HG02610 (cell line): ENCODE measurements at regions not wholly inside any gene's neighbourhood (a gene's known extent, or its start where the extent isn't known, plus 50 kb on each side); places are given as distances from the start of the nearest gene placed in this dataset.
"Not testable (repeated sequence)": the region's sequence is repeated elsewhere in the genome, so short reads cannot be mapped to it uniquely, and the experiment has no call there.

Experiments used
- ATAC-seq: cut with Tn5 transposase; IDR thresholded peaks from one replicate; pipeline ENCODE4 v1.9.1; 2021; ENCODE audit warnings: mild to moderate bottlenecking, moderate library complexity; ENCODE audit not compliant: unreplicated experiment

DNA sequence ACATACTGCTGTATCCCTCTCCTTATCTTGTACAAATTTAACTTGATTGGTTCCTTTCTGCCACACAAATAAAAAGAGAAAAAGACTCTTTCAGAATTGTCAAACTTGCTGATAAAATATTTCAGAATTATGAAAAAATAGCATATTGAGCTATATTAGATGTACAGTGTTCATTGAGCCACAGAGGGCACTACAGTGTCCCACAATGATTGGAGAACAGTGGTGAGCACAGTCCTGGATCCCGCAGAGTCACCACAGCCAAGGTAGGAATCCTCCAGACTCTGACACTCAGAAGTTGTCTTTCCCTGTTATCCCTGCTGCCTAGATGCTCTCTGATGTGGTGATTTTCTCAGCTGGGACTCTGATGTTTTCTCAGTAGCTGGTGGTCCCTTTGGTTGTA is 1281.3 kb upstream of the ZEB2 start:
- ATAC-seq: no peak

DNA sequence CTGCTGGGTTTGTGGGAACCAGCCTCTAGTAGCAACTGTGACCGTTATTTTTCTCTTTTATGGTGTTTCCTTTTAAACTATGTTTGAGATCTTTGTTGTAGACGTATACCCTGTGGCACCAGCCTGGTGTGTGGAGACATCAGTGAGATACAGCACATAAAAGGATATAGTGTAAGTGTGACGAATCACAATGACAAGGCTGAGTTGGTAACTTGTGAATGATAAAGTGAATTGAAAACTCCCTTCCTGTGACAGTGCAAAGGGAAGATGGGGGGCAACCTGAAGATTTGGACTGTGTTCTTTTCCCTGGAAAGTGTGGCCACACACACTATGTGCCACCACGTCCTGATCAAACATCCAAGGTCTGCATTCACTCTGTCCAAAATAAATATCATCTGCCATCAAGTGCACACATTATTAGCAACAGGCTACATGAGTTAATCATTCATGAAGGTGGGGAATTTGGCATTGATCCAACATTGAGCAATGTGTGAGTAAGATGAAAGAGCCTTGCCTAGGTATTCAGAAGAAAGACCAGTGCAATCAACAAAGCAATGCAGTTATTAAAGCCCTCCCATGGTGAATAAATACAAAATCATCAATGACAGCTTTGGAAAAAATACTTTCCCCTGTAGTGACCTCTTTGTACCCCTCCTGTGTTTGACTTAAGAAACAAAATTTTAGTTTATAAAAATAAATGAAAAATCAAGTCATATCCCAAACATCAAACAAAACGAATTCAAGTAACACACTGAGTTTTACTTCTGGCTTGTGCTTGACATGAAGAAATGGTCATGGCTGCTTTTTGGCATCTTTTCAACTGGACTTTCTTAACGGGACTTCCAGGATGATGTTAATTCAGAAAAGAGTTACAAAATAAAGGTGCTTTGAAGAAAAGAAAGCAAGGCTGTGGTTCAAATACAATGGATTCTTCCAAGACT is 1280.5 kb upstream of the ZEB2 start:
- no peak for ATAC-seq

- ATAC-seq: no peak
Observed at GRCh38 chr2:145799595-145800108, 1279.7 kb upstream of the ZEB2 start.

- ATAC-seq: no peak
Observed at GRCh38 chr2:145798419-145798818, 1278.5 kb upstream of the ZEB2 start.

DNA sequence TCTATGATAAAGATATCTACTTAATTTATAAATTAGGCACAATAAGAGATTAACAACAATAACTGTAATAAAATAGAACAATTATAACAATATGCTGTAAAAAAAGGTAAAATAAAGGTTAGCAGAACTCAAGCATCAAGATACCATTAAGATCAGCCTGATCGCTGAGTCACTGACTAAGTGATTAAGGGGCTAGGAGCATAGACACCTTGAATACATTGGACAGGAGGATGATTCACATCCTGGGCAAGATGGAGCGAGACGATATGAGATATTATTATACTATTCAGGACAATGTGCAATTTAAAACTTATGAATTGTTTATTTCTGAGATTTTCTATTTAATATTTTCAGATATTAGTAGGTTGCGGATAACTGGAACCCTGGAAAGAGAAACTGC is 1277.8 kb upstream of the ZEB2 start:
- ATAC-seq: no peak

DNA sequence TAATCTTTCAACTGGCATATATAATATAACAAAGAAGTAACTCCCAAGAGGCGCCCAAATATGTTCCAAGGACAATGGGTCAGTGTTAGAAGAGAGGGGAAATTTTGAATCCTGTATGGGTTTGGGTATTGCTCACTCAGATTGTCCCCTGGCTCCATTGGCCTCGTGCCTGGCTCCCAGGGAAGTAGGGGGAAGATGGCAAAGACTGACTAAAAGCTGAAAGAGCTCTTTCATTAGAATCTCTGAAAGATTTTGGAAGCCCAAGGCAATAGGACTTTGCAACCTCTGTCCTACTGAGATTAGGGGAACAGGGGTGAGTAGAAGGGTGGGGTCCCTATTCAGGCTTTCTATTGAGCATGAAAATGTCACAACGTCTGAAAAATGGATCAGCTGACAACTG is 1272.8 kb upstream of the ZEB2 start:
- ATAC-seq: no peak

- ATAC-seq: no peak
Observed at GRCh38 chr2:145789636-145790035, 1269.7 kb upstream of the ZEB2 start.

DNA sequence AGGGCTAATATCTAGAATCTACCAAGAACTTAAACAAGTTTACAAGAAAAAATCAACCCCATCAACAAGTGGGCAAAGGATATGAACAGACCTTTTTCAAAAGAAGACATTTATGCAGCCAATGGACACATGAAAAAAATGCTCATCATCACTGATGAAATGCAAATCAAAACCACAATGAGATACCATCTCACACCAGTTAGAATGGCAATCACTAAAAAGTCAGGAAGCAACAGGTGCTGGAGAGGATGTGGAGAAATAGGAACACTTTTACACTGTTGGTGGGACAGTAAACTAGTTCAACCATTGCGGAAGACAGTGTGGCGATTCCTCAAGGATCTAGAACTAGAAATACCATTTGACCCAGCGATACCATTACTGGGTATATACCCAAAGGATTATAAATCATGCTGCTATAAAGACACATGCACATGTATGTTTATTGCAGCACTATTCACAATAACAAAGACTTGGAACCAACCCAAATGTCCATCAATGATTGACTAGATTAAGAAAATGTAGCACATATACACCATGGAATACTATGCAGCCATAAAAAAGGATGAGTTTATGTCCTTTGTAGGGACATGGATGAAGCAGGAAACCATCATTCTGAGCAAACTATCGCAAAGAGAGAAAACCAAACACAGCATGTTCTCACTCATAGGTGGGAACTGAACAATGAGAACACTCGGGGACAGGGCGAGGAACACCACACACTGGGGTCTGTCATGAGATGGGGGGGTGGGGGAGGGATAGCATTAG is 1267.9 kb upstream of the ZEB2 start:
- ATAC-seq: not testable (repeated sequence)

DNA sequence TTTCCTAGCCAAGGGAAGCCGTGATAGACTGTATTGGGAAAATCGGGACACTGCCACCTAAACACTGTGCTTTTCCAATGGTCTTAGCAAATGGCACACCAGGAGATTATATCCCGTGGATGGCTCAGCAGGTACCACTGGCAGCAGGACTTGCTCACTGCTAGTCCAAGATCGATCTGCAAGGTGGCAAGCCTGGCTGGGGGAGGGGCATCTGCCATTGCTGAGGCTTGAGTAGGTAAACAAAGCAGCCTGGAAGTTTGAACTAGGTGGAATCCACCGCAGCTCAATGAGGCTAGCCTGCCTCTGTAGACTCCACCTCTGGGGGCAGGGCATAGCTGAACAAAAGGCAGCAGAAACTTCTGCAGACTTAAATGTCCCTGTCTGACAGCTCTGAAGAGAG is 1262.7 kb upstream of the ZEB2 start:
- not testable (repeated sequence) for ATAC-seq

DNA sequence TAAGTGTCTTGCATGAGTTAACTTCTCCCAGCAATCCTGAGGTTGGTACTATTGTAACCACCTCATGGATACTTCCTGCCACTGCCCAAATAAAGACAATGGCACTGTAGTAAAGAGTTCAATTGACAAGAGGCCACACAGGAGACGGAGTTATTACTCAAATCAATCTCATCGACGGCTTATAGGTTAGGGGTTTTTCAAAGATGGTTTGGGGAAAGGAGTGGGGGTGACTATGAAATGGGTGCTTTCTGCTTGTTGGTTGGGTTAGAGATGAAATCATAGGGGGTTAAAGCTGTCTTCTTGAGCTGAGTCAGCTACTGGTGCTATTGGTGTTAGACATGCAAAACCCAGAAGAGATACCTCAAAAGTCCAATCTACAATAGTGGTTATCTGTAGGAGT is 1258.0 kb upstream of the ZEB2 start:
- ATAC-seq: peak; percentile 88

DNA sequence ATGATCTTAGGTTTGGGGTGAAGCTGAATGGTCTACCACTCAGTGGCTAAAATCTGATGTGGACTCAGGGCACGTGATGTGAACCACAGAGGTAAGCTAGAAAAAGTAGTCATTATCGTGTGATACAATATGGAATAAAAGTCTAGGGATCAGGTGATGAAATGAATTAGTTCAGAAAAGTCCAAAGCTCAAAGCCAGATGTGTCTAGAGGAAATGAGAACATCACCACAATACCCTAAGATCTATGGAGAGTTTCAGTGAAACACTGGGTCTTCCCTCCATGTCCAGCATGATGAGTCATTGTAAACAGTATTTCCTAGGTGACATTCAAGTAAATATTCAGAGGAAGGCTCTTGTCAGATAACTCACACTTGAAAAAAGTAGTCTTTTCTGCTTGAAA is 1257.4 kb upstream of the ZEB2 start:
- no peak for ATAC-seq

DNA sequence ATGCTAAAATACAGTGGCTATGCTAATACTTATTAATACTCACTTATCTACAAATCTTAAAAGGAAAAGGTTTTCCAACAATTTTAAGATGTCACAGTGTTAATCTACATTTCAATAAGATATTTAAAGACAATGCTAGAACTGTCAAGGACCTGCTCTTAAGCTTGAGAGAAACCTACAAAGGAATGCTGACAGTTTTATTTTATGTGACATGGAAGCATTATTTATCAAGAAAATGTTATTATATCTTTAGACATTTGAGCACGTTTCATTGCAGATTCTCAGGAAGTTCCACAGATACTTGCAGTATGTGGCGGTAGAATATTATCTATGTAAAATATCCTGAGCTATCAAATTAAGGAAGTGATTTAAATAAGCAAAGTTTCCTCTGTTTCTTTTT is 1255.7 kb upstream of the ZEB2 start:
- no peak for ATAC-seq

DNA sequence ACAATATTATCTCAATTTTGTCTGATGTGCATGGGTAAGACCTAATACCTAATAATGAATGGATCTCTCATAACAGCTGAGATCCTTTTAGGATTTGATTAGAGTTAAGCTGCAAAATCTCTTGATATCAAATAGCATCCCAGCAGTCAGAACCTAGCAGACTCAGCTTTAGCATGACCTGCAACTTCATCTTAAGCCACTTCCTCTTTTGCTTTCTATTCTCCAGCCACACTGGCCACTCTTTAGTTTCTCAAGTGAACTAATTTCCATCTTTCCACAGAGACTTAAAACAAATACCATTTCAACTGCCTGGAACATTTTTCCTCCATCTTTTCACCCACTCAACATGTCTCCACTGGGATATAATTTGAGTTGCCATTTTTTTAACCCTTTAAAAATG is 1251.6 kb upstream of the ZEB2 start:
- ATAC-seq: peak; percentile 98

- ATAC-seq: no peak
Observed at GRCh38 chr2:145769011-145769716, 1249.2 kb upstream of the ZEB2 start.

DNA sequence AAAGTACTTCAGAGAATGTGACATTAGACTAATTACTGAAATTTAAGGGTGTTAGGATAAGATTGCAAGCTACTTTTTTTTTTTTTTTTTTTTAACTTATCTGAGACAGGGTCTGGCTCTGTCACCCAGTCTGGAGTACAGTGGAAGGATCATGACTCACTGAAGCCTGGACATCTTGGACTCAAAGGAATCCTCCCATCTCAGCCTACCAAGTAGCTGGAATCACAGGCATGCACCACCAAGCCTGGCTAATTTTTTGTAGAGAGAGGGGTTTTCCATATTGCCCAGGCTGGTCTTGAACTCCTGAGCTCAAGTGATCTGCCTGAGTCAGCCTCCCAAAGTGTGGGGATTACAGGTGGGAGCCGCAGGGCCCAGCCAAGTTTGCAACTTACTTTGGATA is 1246.0 kb upstream of the ZEB2 start:
- ATAC-seq: no peak

DNA sequence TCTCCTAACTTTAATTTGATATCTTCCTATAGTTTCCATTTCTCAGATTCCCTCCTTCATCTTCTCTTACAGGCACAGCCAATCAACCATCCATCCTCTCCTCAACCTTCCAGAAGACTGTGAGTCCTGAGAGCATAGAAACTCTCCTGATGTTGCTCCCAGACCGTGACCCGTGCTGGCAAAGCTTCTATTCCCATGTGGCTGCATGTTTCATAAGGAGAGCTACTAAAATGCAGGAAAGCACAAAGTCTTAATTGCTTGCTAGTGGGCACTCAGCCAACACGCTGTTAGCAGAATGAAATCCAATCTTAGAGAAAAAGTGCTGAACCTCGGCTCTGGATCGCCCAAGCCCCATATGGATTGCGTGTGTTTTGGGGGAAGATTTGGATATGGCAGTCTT is 1244.7 kb upstream of the ZEB2 start:
- ATAC-seq: no peak

- no peak for ATAC-seq
Observed at GRCh38 chr2:145760781-145761649, 1241.1 kb upstream of the ZEB2 start.

GRCh38 chr2:145759228-145759915 is 1239.5 kb upstream of the ZEB2 start:
- no peak for ATAC-seq

- no peak for ATAC-seq
Observed at GRCh38 chr2:145757503-145758246, 1237.8 kb upstream of the ZEB2 start.
